GM13976 (cell line): ENCODE measurements at regions not wholly inside any gene's neighbourhood (a gene's known extent, or its start where the extent isn't known, plus 50 kb on each side); places are given as distances from the start of the nearest gene placed in this dataset.

Experiments used
- DNase-seq: peaks from one replicate; pipeline ENCODE4 v3.0.0; 2012; ENCODE audit warnings: low spot score
- CTCF ChIP-seq: IDR thresholded peaks from 2 replicates; pipeline ENCODE4 v1.5.1; 2012; ENCODE audit warnings: borderline replicate concordance, mild to moderate bottlenecking; ENCODE audit not compliant: insufficient read depth; ENCODE audit errors: extremely low read depth, missing control alignments, control extremely low read depth
- in situ Hi-C: fragments of 300-500 bp; cut with MboI; formaldehyde crosslinking; loops from one replicate; pipeline ENCODE4 v1.12.0; 2022; ENCODE audit warnings: low sequenced_read_pairs, mixed read lengths, inconsistent platforms; ENCODE audit not compliant: unreplicated experiment

GRCh38 chr11:46183819-46184218 is 62.6 kb upstream of the PHF21A start:
- TF ChIP-seq CTCF, result no peak
- DNase-seq, result no peak
- in situ Hi-C loops, result no loop called here

- no peak for TF ChIP-seq CTCF
- in situ Hi-C loops, result no loop called here
- no peak for DNase-seq
Observed at GRCh38 chr11:46181843-46182424, 60.7 kb upstream of the PHF21A start.

GRCh38 chr11:46181387-46181786 is 60.1 kb upstream of the PHF21A start:
- in situ Hi-C loops, result no loop called here
- no peak for DNase-seq
- no peak for TF ChIP-seq CTCF

GRCh38 chr11:46180736-46181135 is 59.5 kb upstream of the PHF21A start:
- TF ChIP-seq CTCF, result no peak
- no peak for DNase-seq
- in situ Hi-C loops, result no loop called here

- in situ Hi-C loops, result no loop called here
- DNase-seq, result no peak
- TF ChIP-seq CTCF, result no peak
Observed at GRCh38 chr11:46178513-46178912, 57.3 kb upstream of the PHF21A start.

GRCh38 chr11:46176421-46176820 is 55.2 kb upstream of the PHF21A start:
- no peak for TF ChIP-seq CTCF
- DNase-seq, result no peak
- in situ Hi-C loops, result no loop called here
